H9 (cell line): ENCODE measurements at regions not wholly inside any gene's neighbourhood (a gene's known extent, or its start where the extent isn't known, plus 50 kb on each side); places are given as distances from the start of the nearest gene placed in this dataset.

Source experiments
- DNase-seq: peaks from one replicate; pipeline ENCODE4 v3.0.0-alpha.2; 2017
- H2AFZ ChIP-seq: one replicate; pipeline ENCODE4 v1.6.1; 2013; ENCODE audit warnings: mild to moderate bottlenecking, low read length, control low read depth, moderate library complexity
- H2AK5ac ChIP-seq: 2 replicates; pipeline ENCODE4 v1.6.1; 2013; ENCODE audit warnings: low read length, control low read depth, mixed read lengths; ENCODE audit not compliant: insufficient read length
- H2BK120ac ChIP-seq: one replicate; pipeline ENCODE4 v1.6.1; 2013; ENCODE audit warnings: low read depth, mild to moderate bottlenecking, low read length, control low read depth, inconsistent platforms; ENCODE audit not compliant: poor library complexity, severe bottlenecking
- H2BK12ac ChIP-seq: 2 replicates; pipeline ENCODE4 v1.6.1; 2013; ENCODE audit warnings: low read length, control low read depth, mixed read lengths, low read depth; ENCODE audit not compliant: insufficient read length
- H2BK15ac ChIP-seq: 2 replicates; pipeline ENCODE4 v1.6.1; 2013; ENCODE audit warnings: low read depth, low read length, control low read depth
- H2BK20ac ChIP-seq: one replicate; pipeline ENCODE4 v1.6.1; 2013; ENCODE audit warnings: low read depth, mild to moderate bottlenecking, low read length, control low read depth, inconsistent platforms; ENCODE audit not compliant: poor library complexity, severe bottlenecking
- H2BK5ac ChIP-seq: 2 replicates; pipeline ENCODE4 v1.6.1; 2013; ENCODE audit warnings: low read length, control low read depth, mixed read lengths; ENCODE audit not compliant: insufficient read length
- H3K14ac ChIP-seq: 2 replicates; pipeline ENCODE4 v1.6.1; 2013; ENCODE audit warnings: low read length, control low read depth; ENCODE audit not compliant: insufficient read depth
- H3K18ac ChIP-seq: 2 replicates; pipeline ENCODE4 v1.6.1; 2013; ENCODE audit warnings: low read depth, mild to moderate bottlenecking, mixed read lengths, low read length, control low read depth; ENCODE audit not compliant: insufficient read length
- H3K23ac ChIP-seq: 2 replicates; pipeline ENCODE4 v1.6.1; 2013; ENCODE audit warnings: low read length, control low read depth, mixed read lengths, low read depth; ENCODE audit not compliant: insufficient read length
- H3K23me2 ChIP-seq: 2 replicates; pipeline ENCODE4 v1.6.1; 2013; ENCODE audit warnings: low read depth, mild to moderate bottlenecking, mixed read lengths, low read length, control low read depth; ENCODE audit not compliant: insufficient read length, poor library complexity, severe bottlenecking
- H3K27ac ChIP-seq: 2 replicates; pipeline ENCODE4 v1.5.1; 2013; ENCODE audit warnings: low read length, control low read depth, mixed read lengths, low read depth; ENCODE audit not compliant: insufficient read length
- H3K27me3 ChIP-seq: 2 replicates; pipeline ENCODE4 v1.6.1; 2013; ENCODE audit warnings: low read length, control low read depth, inconsistent platforms; ENCODE audit not compliant: insufficient read depth
- H3K4ac ChIP-seq: 2 replicates; pipeline ENCODE4 v1.6.1; 2013; ENCODE audit warnings: low read depth, mild to moderate bottlenecking, control low read depth, inconsistent platforms, low read length, moderate library complexity
- H3K4me1 ChIP-seq: 2 replicates; pipeline ENCODE4 v1.6.1; 2013; ENCODE audit warnings: low read length, control low read depth, inconsistent platforms; ENCODE audit not compliant: insufficient read depth
- H3K4me2 ChIP-seq: 2 replicates; pipeline ENCODE4 v1.6.1; 2013; ENCODE audit warnings: low read length, control low read depth, mixed read lengths; ENCODE audit not compliant: insufficient read length, insufficient read depth
- H3K56ac ChIP-seq: 2 replicates; pipeline ENCODE4 v1.6.1; 2013; ENCODE audit warnings: low read depth, mild to moderate bottlenecking, mixed read lengths, low read length, control low read depth; ENCODE audit not compliant: insufficient read length
- H3K79me1 ChIP-seq: 2 replicates; pipeline ENCODE4 v1.6.1; 2013; ENCODE audit warnings: low read depth, mild to moderate bottlenecking, moderate library complexity, low read length, control low read depth, inconsistent platforms; ENCODE audit not compliant: insufficient read depth, poor library complexity, severe bottlenecking
- H3K79me2 ChIP-seq: 2 replicates; pipeline ENCODE4 v1.6.1; 2013; ENCODE audit warnings: low read length, control low read depth, inconsistent platforms; ENCODE audit not compliant: insufficient read depth
- H3K9ac ChIP-seq: 2 replicates; pipeline ENCODE4 v1.6.1; 2013; ENCODE audit warnings: low read length, control low read depth, mixed read lengths; ENCODE audit not compliant: insufficient read length; ENCODE audit errors: extremely low read depth
- H3K9me3 ChIP-seq: one replicate; pipeline ENCODE4 v1.6.1; 2013; ENCODE audit warnings: low read depth, low read length, inconsistent platforms; ENCODE audit not compliant: control insufficient read depth
- H3T11ph ChIP-seq: one replicate; pipeline ENCODE4 v1.6.1; 2013; ENCODE audit warnings: mild to moderate bottlenecking, low read length, control low read depth, inconsistent platforms
- H4K20me1 ChIP-seq: one replicate; pipeline ENCODE4 v1.6.1; 2013; ENCODE audit not compliant: control insufficient read depth, insufficient read length, insufficient read depth
- H4K5ac ChIP-seq: 2 replicates; pipeline ENCODE4 v1.6.1; 2013; ENCODE audit warnings: low read depth, mild to moderate bottlenecking, mixed read lengths, low read length, control low read depth; ENCODE audit not compliant: insufficient read length
- H4K8ac ChIP-seq: replicated peaks from 2 replicates; pipeline ENCODE4 v1.6.1; 2013; ENCODE audit warnings: low read length, control low read depth, mixed read lengths, low read depth; ENCODE audit not compliant: insufficient read length
- H4K91ac ChIP-seq: 2 replicates; pipeline ENCODE4 v1.6.1; 2013; ENCODE audit warnings: low read depth, mild to moderate bottlenecking, moderate library complexity, mixed read lengths, low read length, control low read depth; ENCODE audit not compliant: insufficient read length
- H3K27ac Mint-ChIP-seq, 3 experiments: 2 replicates in 2 of 3; 3 replicates in 1 of 3; pipeline ENCODE4 v1.8.0; 2020 to 2021; ENCODE audit warnings: mixed read lengths in 3 of 3, mild to moderate bottlenecking in 1 of 3, moderate library complexity in 1 of 3
- H3K27me3 Mint-ChIP-seq: 2 replicates; pipeline ENCODE4 v1.8.0; 2021; ENCODE audit warnings: low read depth, mild to moderate bottlenecking, moderate library complexity, mixed read lengths
- H3K36me3 Mint-ChIP-seq, 3 experiments: 2 replicates in 2 of 3; 3 replicates in 1 of 3; pipeline ENCODE4 v1.8.0; 2020 to 2021; ENCODE audit warnings: low read depth in 3 of 3, mixed read lengths in 3 of 3; ENCODE audit not compliant: insufficient read depth in 1 of 3
- H3K4me1 Mint-ChIP-seq, 2 experiments: 2 replicates each; pipeline ENCODE4 v1.8.0; 2020; ENCODE audit warnings: mixed read lengths in 2 of 2
- H3K4me3 Mint-ChIP-seq, 2 experiments: 2 replicates in 1 of 2; 3 replicates in 1 of 2; pipeline ENCODE4 v1.8.0; 2020 to 2021; ENCODE audit warnings: mild to moderate bottlenecking in 2 of 2, mixed read lengths in 2 of 2, moderate library complexity in 1 of 2
- H3K9me3 Mint-ChIP-seq, 2 experiments: 2 replicates in 1 of 2; 3 replicates in 1 of 2; pipeline ENCODE4 v1.8.0; 2020; ENCODE audit warnings: mild to moderate bottlenecking in 2 of 2, mixed read lengths in 2 of 2, moderate library complexity in 1 of 2
- WGBS: extraction: QIAGEN DNeasy Blood & Tissue Kit; methylation state at CpG from one replicate; pipeline ENCODE4 v1.1.7; 2013; ENCODE audit warnings: missing lambda C conversion rate, low lambda C conversion rate, mixed read lengths; ENCODE audit not compliant: insufficient read length; ENCODE audit errors: extremely low coverage; 5-methylcytosine and 5-hydroxymethylcytosine counted together
- TF ChIP-seq, protein P1 (sequence below): fragments of 200-600 bp; sonication (generic); conservative IDR thresholded peaks from 3 replicates; pipeline ENCODE4 v1.8.0; 2021; ENCODE audit warnings: antibody characterized with exemption, mild to moderate bottlenecking

DNA sequence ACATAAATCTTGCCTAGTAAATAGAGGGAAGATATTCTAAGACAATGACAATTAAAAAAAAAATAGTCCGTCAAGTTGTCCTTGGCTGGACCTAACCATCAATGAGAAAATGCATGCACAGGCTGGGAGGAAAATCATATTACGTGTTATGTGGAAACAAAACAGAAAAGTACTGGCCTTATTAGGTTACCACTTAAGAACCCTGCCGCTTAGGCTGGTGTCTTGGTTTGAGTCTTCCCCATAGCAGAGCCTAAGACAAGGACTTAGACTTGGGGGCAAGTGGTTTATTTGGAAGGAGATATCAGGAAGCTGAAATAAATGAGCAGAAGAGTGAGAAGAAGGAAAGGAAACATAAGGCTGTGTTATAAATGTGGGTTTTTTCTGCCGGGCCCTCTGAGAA lies 186.4 kb downstream of the MRPL39 start:
- no CpG with 5 or more reads among the region's 4 CpGs for WGBS
- no peak overlapping the region for H3K14ac ChIP-seq

More for the DNA sequence above, 186.4 kb downstream of the MRPL39 start:
- Histone ChIP-seq H4K20me1 (no peaks in the 10 kb centered on the region), H2BK120ac (no peak overlapping the region), H3K18ac (no peak overlapping the region), H2AK5ac (no peak overlapping the region), H2AFZ (no peak overlapping the region), H3K9ac (no peak overlapping the region), H3K27me3 (no peaks in the 10 kb centered on the region), H3K56ac (no peak overlapping the region), H3T11ph (no peak overlapping the region), H2BK5ac (no peak overlapping the region), H2BK20ac (no peak overlapping the region), H3K4me2 (no peak overlapping the region), H3K4me1 (no peaks in the 10 kb centered on the region), H3K79me1 (no peaks in the 10 kb centered on the region), H4K8ac (no peak overlapping the region), H4K5ac (no peak overlapping the region), H3K23me2 (no peaks in the 10 kb centered on the region), H2BK12ac (no peak overlapping the region), H3K79me2 (no peaks in the 10 kb centered on the region), H4K91ac (no peak overlapping the region), H3K4ac (no peak overlapping the region), H3K23ac (no peak overlapping the region), H3K9me3 (no peaks in the 10 kb centered on the region), H2BK15ac (no peak overlapping the region), H3K27ac (no peak overlapping the region)
- H3K27me3 Mint-ChIP-seq, result peaks cover 7% of the 10 kb centered on the region
- H3K27ac Mint-ChIP-seq, result no peak overlapping the region
- H3K4me3 Mint-ChIP-seq, result no peak overlapping the region
- no peaks in the 10 kb centered on the region; a peak in 1 of 4 replicates for H3K4me1 Mint-ChIP-seq
- H3K36me3 Mint-ChIP-seq, result no peaks in the 10 kb centered on the region
- TF ChIP-seq, protein P1, sequence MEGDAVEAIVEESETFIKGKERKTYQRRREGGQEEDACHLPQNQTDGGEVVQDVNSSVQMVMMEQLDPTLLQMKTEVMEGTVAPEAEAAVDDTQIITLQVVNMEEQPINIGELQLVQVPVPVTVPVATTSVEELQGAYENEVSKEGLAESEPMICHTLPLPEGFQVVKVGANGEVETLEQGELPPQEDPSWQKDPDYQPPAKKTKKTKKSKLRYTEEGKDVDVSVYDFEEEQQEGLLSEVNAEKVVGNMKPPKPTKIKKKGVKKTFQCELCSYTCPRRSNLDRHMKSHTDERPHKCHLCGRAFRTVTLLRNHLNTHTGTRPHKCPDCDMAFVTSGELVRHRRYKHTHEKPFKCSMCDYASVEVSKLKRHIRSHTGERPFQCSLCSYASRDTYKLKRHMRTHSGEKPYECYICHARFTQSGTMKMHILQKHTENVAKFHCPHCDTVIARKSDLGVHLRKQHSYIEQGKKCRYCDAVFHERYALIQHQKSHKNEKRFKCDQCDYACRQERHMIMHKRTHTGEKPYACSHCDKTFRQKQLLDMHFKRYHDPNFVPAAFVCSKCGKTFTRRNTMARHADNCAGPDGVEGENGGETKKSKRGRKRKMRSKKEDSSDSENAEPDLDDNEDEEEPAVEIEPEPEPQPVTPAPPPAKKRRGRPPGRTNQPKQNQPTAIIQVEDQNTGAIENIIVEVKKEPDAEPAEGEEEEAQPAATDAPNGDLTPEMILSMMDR, result no peak
- no peaks in the 10 kb centered on the region for H3K9me3 Mint-ChIP-seq
- DNase-seq, result no peak
